Ishikawa (cell line): ENCODE measurements at regions not wholly inside any gene's neighbourhood (a gene's known extent, or its start where the extent isn't known, plus 50 kb on each side); places are given as distances from the start of the nearest gene placed in this dataset.

Source experiments
- CEBPB ChIP-seq: IDR thresholded peaks from 2 replicates; pipeline ENCODE4 v1.6.1; 2012
- CREB1 ChIP-seq: IDR thresholded peaks from 2 replicates; pipeline ENCODE4 v1.6.1; 2012; ENCODE audit warnings: low read depth
- EGR1 ChIP-seq: IDR thresholded peaks from 2 replicates; pipeline ENCODE4 v1.6.1; 2012
- EP300 ChIP-seq: IDR thresholded peaks from 2 replicates; pipeline ENCODE4 v1.6.1; 2012; ENCODE audit warnings: borderline replicate concordance
- FOXM1 ChIP-seq: IDR thresholded peaks from 2 replicates; pipeline ENCODE4 v1.6.1; 2012; ENCODE audit warnings: low read depth, borderline replicate concordance
- NFIC ChIP-seq: IDR thresholded peaks from 2 replicates; pipeline ENCODE4 v1.6.1; 2012
- RAD21 ChIP-seq: IDR thresholded peaks from 2 replicates; pipeline ENCODE4 v1.6.1; 2012; ENCODE audit warnings: low read depth
- TAF1 ChIP-seq: IDR thresholded peaks from 2 replicates; pipeline ENCODE4 v1.6.1; 2012; ENCODE audit warnings: low read depth, mild to moderate bottlenecking
- TCF12 ChIP-seq: IDR thresholded peaks from 2 replicates; pipeline ENCODE4 v1.6.1; 2012; ENCODE audit warnings: low read depth
- YY1 ChIP-seq: IDR thresholded peaks from 2 replicates; pipeline ENCODE4 v1.6.1; 2012; ENCODE audit warnings: low read depth
- ZBTB7A ChIP-seq: IDR thresholded peaks from 2 replicates; pipeline ENCODE4 v1.6.1; 2012; ENCODE audit warnings: low read depth
- TF ChIP-seq, protein P1 (sequence below): IDR thresholded peaks from 2 replicates; pipeline ENCODE4 v1.6.1; 2012
- TF ChIP-seq, protein P2 (sequence below): IDR thresholded peaks from 2 replicates; pipeline ENCODE4 v1.6.1; 2012; ENCODE audit warnings: low read depth, mild to moderate bottlenecking

DNA sequence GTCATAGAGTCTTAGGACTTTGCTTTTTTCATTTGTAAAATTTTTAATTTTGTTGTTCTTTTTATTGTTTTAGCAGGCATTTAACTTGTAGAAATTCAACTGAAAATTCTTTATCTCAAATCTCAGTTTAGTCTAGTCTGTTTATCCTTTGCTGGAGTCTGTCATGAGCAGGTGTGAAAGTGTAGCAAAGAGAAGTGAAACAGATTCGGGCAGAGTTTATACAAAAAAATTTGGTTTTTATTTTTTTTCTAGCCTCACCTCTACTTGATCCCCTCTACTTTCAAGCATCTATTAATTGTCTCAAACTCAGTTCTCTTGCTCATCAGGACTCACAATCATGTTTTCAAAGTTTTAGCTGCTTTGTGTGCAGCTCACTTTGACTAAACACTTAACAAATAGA is 655.2 kb downstream of the HDGFL1 start:
- TF ChIP-seq RAD21 (no peak), TAF1 (no peak), CREB1 (no peak), YY1 (no peak), TCF12 (no peak), EP300 (no peak), FOXM1 (no peak), NFIC (no peak), CEBPB (no peak), EGR1 (no peak), ZBTB7A (no peak)
- TF ChIP-seq, protein P1, sequence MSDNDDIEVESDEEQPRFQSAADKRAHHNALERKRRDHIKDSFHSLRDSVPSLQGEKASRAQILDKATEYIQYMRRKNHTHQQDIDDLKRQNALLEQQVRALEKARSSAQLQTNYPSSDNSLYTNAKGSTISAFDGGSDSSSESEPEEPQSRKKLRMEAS = no peak
- TF ChIP-seq, protein P2, sequence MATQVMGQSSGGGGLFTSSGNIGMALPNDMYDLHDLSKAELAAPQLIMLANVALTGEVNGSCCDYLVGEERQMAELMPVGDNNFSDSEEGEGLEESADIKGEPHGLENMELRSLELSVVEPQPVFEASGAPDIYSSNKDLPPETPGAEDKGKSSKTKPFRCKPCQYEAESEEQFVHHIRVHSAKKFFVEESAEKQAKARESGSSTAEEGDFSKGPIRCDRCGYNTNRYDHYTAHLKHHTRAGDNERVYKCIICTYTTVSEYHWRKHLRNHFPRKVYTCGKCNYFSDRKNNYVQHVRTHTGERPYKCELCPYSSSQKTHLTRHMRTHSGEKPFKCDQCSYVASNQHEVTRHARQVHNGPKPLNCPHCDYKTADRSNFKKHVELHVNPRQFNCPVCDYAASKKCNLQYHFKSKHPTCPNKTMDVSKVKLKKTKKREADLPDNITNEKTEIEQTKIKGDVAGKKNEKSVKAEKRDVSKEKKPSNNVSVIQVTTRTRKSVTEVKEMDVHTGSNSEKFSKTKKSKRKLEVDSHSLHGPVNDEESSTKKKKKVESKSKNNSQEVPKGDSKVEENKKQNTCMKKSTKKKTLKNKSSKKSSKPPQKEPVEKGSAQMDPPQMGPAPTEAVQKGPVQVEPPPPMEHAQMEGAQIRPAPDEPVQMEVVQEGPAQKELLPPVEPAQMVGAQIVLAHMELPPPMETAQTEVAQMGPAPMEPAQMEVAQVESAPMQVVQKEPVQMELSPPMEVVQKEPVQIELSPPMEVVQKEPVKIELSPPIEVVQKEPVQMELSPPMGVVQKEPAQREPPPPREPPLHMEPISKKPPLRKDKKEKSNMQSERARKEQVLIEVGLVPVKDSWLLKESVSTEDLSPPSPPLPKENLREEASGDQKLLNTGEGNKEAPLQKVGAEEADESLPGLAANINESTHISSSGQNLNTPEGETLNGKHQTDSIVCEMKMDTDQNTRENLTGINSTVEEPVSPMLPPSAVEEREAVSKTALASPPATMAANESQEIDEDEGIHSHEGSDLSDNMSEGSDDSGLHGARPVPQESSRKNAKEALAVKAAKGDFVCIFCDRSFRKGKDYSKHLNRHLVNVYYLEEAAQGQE = no peak
